ENCODE measurements at regions not wholly inside any gene's neighbourhood (a gene's known extent, or its start where the extent isn't known, plus 50 kb on each side); places are given as distances from the start of the nearest gene placed in this dataset.
"Not testable (repeated sequence)": the region's sequence is repeated elsewhere in the genome, so short reads cannot be mapped to it uniquely, and the experiment has no call there.

- no peak for DNase-seq
These were observed 1797.4 kb downstream of the NCAM2 start for GRCh38 chr21:22795644-22796043.

- no peak for DNase-seq
These were observed 1797.9 kb downstream of the NCAM2 start for GRCh38 chr21:22796147-22796546.

- DNase-seq = no peak
These were observed 1805.9 kb downstream of the NCAM2 start for GRCh38 chr21:22804151-22804550.

GRCh38 chr21:22806278-22806677 lies 1808.1 kb downstream of the NCAM2 start:
- DNase-seq = no peak

GRCh38 chr21:22813201-22813600 lies 1815.0 kb downstream of the NCAM2 start:
- no peak for DNase-seq

- DNase-seq = not testable (repeated sequence)
These were observed 1820.7 kb downstream of the NCAM2 start for GRCh38 chr21:22818681-22819485.

GRCh38 chr21:22827422-22827821 lies 1829.2 kb downstream of the NCAM2 start:
- DNase-seq = no peak

- no peak for DNase-seq
These were observed 1844.7 kb downstream of the NCAM2 start for GRCh38 chr21:22842875-22843274.

- no peak for DNase-seq
These were observed 1857.4 kb downstream of the NCAM2 start for GRCh38 chr21:22855581-22855980.

- DNase-seq = no peak
These were observed 1873.5 kb downstream of the NCAM2 start for GRCh38 chr21:22871692-22872091.

GRCh38 chr21:22880573-22880972 lies 1882.4 kb downstream of the NCAM2 start:
- DNase-seq = no peak

- DNase-seq = no peak
These were observed 1882.9 kb downstream of the NCAM2 start for GRCh38 chr21:22881131-22881530.

- DNase-seq = no peak
These were observed 1886.9 kb downstream of the NCAM2 start for GRCh38 chr21:22885079-22885478.

GRCh38 chr21:22885614-22886013 lies 1887.4 kb downstream of the NCAM2 start:
- DNase-seq = no peak

- no peak for DNase-seq
These were observed 1891.2 kb downstream of the NCAM2 start for GRCh38 chr21:22889445-22889844.

GRCh38 chr21:22890656-22891055 lies 1892.4 kb downstream of the NCAM2 start:
- no peak for DNase-seq

- DNase-seq = no peak
These were observed 1893.8 kb downstream of the NCAM2 start for GRCh38 chr21:22892028-22892427.

GRCh38 chr21:22892740-22893139 lies 1894.5 kb downstream of the NCAM2 start:
- no peak for DNase-seq

- no peak for DNase-seq
These were observed 1899.9 kb downstream of the NCAM2 start for GRCh38 chr21:22898051-22898665.

GRCh38 chr21:22900490-22900889 lies 1902.3 kb downstream of the NCAM2 start:
- DNase-seq = no peak

- no peak for DNase-seq
These were observed 1905.6 kb downstream of the NCAM2 start for GRCh38 chr21:22903851-22904250.

- no peak for DNase-seq
These were observed 1906.2 kb downstream of the NCAM2 start for GRCh38 chr21:22904385-22904784.

GRCh38 chr21:22925032-22925431 lies 1926.8 kb downstream of the NCAM2 start:
- DNase-seq = no peak

GRCh38 chr21:22927469-22927868 lies 1929.3 kb downstream of the NCAM2 start:
- DNase-seq = no peak
